NCI-H82 (cell line): ENCODE measurements at regions not wholly inside any gene's neighbourhood (a gene's known extent, or its start where the extent isn't known, plus 50 kb on each side); places are given as distances from the start of the nearest gene placed in this dataset.

Experiments used
- DNase-seq: peaks from one replicate; lab custom pipeline; 2025; lab: John Stamatoyannopoulos, UW

- DNase-seq: no peak
These were observed 62.9 kb upstream of the OXGR1 start for GRCh38 chr13:97057176-97057575.

- peak; percentile 93 for DNase-seq
These were observed 64.1 kb upstream of the OXGR1 start for GRCh38 chr13:97058391-97058790.

GRCh38 chr13:97058926-97059325 lies 64.7 kb upstream of the OXGR1 start:
- peak; percentile 45 for DNase-seq

GRCh38 chr13:97067017-97067895 lies 73.0 kb upstream of the OXGR1 start:
- no peak for DNase-seq

- no peak for DNase-seq
These were observed 73.9 kb upstream of the OXGR1 start for GRCh38 chr13:97068151-97068550.

GRCh38 chr13:97069050-97069815 lies 75.0 kb upstream of the OXGR1 start:
- DNase-seq: no peak

GRCh38 chr13:97072297-97072696 lies 78.0 kb upstream of the OXGR1 start:
- no peak for DNase-seq

- no peak for DNase-seq
These were observed 80.3 kb upstream of the OXGR1 start for GRCh38 chr13:97074618-97075017.

GRCh38 chr13:97076898-97077297 lies 82.6 kb upstream of the OXGR1 start:
- no peak for DNase-seq

GRCh38 chr13:97077341-97077740 lies 83.1 kb upstream of the OXGR1 start:
- DNase-seq: no peak

GRCh38 chr13:97079726-97080125 lies 85.5 kb upstream of the OXGR1 start:
- DNase-seq: no peak

- DNase-seq: no peak
These were observed 88.4 kb upstream of the OXGR1 start for GRCh38 chr13:97082461-97083207.

- DNase-seq: no peak
These were observed 96.9 kb upstream of the OXGR1 start for GRCh38 chr13:97091196-97091595.

- DNase-seq: no peak
These were observed 106.5 kb upstream of the OXGR1 start for GRCh38 chr13:97100821-97101220.

GRCh38 chr13:97101912-97102708 lies 107.8 kb upstream of the OXGR1 start:
- no peak for DNase-seq

- no peak for DNase-seq
These were observed 112.0 kb upstream of the OXGR1 start for GRCh38 chr13:97106323-97106722.

GRCh38 chr13:97107815-97108529 lies 113.7 kb upstream of the OXGR1 start:
- no peak for DNase-seq

GRCh38 chr13:97108530-97108900 lies 113.6 kb upstream of the MBNL2 start:
- DNase-seq: no peak

- DNase-seq: no peak
These were observed 112.9 kb upstream of the MBNL2 start for GRCh38 chr13:97109256-97109655.

- peak; percentile 95 for DNase-seq
These were observed 112.2 kb upstream of the MBNL2 start for GRCh38 chr13:97109841-97110492.

- peak; percentile 64 for DNase-seq
These were observed 111.2 kb upstream of the MBNL2 start for GRCh38 chr13:97110936-97111335.
